D721Med (cell line): ENCODE measurements at regions not wholly inside any gene's neighbourhood (a gene's known extent, or its start where the extent isn't known, plus 50 kb on each side); places are given as distances from the start of the nearest gene placed in this dataset.

Experiments used
- DNase-seq: peaks from one replicate; pipeline ENCODE4 v3.0.0; 2011; ENCODE audit warnings: low spot score; ENCODE audit not compliant: insufficient read length
- FAIRE-seq: peaks from 2 replicates; lab custom pipeline; 2011; peaks lifted over from hg19 to GRCh38; lab: Jason Lieb, UNC
- CTCF ChIP-seq: IDR thresholded peaks from 2 replicates; pipeline ENCODE4 v1.5.1; 2012; ENCODE audit warnings: mild to moderate bottlenecking, control low read depth; ENCODE audit not compliant: insufficient read depth; ENCODE audit errors: missing control alignments

DNA sequence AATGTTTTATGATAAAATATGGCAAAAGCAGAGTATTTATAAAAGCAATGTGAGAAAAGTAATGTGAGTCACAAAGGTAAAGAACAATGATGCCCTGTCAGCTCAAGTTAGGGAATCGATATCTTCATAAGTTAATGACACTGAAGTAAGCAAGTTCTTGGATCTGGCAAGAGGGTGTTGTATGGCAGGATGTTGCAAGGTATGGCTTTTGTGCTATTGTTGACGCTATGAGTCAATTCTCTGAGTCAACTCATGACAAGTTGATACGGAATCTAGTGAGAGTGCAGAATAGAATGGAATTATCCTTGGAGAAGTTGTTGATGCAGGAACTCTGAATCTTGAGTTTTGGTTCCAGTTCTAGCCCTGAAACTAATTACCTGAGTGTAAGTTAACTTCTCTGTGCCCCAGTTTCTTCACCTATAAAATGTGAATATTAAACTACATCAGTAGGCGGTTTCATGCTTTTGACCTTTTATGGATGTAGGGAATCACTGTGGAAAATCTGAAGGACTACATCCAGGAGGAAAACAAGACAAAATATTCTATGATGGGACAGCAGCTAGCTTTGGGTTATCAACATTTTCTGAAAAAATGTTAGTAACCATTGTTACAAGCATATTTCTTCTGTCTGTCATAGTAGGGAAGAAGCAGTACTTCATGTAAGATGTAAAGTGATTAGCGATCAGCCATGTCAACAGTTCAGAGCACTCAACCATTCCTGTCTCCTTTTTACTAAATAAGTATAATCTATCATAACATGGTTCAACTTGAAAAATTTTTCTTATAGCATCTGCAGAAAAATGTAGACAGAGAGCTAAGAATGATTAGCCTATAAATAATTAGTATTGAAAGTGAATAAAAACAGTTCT lies 96.9 kb downstream of the ATP6V1G3 start:
- DNase-seq (no peak), FAIRE-seq (peak; percentile 82)
- no peak for TF ChIP-seq CTCF

GRCh38 chr1:198440842-198441241 lies 99.6 kb downstream of the ATP6V1G3 start:
- DNase-seq (no peak), FAIRE-seq (peak; percentile 73)
- TF ChIP-seq CTCF: no peak

GRCh38 chr1:198437332-198437731 lies 103.1 kb downstream of the ATP6V1G3 start:
- no peak for FAIRE-seq
- DNase-seq: no peak
- no peak for TF ChIP-seq CTCF

- TF ChIP-seq CTCF: no peak
- FAIRE-seq (peak; percentile 73), DNase-seq (no peak)
These were observed 104.2 kb downstream of the ATP6V1G3 start for GRCh38 chr1:198436276-198436675.

- FAIRE-seq: peak; percentile 46
- TF ChIP-seq CTCF: no peak
These were observed 105.4 kb downstream of the ATP6V1G3 start for GRCh38 chr1:198435056-198435455.

DNA sequence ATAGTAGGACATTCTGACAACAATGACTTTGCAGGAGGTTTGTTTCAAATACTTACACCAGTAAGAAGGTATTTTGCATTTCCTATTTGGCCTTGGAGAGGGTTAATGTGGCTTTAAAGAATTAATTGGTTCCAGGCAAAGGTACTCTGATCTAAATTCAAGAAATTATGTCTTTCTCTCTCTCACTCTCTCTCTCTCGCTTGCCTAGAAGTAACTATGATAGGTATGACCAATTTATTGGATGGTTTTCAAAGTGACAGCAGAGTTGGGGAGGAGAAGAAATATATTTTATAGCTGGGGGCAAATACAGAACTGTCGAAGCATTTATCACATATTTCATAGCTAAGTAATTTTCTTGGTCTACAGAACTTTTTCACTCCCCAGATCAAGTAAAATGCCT lies 116.0 kb downstream of the ATP6V1G3 start:
- DNase-seq: no peak
- no peak for FAIRE-seq
- no peak for TF ChIP-seq CTCF

More at GRCh38 chr1:198435056-198435455, 105.4 kb downstream of the ATP6V1G3 start:
- no peak for DNase-seq

GRCh38 chr1:198423673-198424072 lies 116.8 kb downstream of the ATP6V1G3 start:
- FAIRE-seq (no peak), DNase-seq (no peak)
- no peak for TF ChIP-seq CTCF
